ENCODE measurements at regions not wholly inside any gene's neighbourhood (a gene's known extent, or its start where the extent isn't known, plus 50 kb on each side); places are given as distances from the start of the nearest gene placed in this dataset.
A peak's percentile ranks its signal among the peaks of the same experiment; 100 is the strongest.
"Not testable (repeated sequence)": the region's sequence is repeated elsewhere in the genome, so short reads cannot be mapped to it uniquely, and the experiment has no call there.

GRCh38 chr2:126228531-126228930 lies 427.4 kb upstream of the GYPC start:
- Mint-ChIP-seq H3K27ac (no peak overlapping the region), H3K4me1 (no peaks in the 10 kb centered on the region), H3K36me3 (ENCODE audit: low read depth) (no peaks in the 10 kb centered on the region), H3K27me3 (no peaks in the 10 kb centered on the region), H3K4me3 (no peak overlapping the region), H3K9me3 (peaks cover 2% of the 10 kb centered on the region)
- ChIA-PET POLR2A (no interaction called here), CTCF (no interaction called here)
- no peak for DNase-seq

- Mint-ChIP-seq H3K27ac (no peak overlapping the region), H3K36me3 (ENCODE audit: low read depth) (no peaks in the 10 kb centered on the region), H3K4me3 (no peak overlapping the region), H3K9me3 (no peaks in the 10 kb centered on the region), H3K4me1 (no peaks in the 10 kb centered on the region), H3K27me3 (no peaks in the 10 kb centered on the region)
- ChIA-PET CTCF (no interaction called here), POLR2A (no interaction called here)
- no peak for DNase-seq
Measured at GRCh38 chr2:126238251-126238650, 417.7 kb upstream of the GYPC start.

- no peaks in the 10 kb centered on the region for H3K36me3 Mint-ChIP-seq (ENCODE audit: low read depth)
- no peaks in the 10 kb centered on the region for H3K27me3 Mint-ChIP-seq
- CTCF ChIA-PET = interaction anchor here (0.7 kb wide), 1 partner anchor 49 kb away, joined by 4 read pairs; no protein-coding TSS in a partner anchor
- no peaks in the 10 kb centered on the region for H3K4me1 Mint-ChIP-seq
- H3K27ac Mint-ChIP-seq = no peak overlapping the region
- POLR2A ChIA-PET = no interaction called here
- DNase-seq = no peak
- H3K4me3 Mint-ChIP-seq = no peak overlapping the region
- no peaks in the 10 kb centered on the region for H3K9me3 Mint-ChIP-seq
Measured at GRCh38 chr2:126239320-126239955, 416.5 kb upstream of the GYPC start.

- H3K4me3 Mint-ChIP-seq = no peak overlapping the region
- no peaks in the 10 kb centered on the region for H3K36me3 Mint-ChIP-seq (ENCODE audit: low read depth)
- no peak overlapping the region for H3K27ac Mint-ChIP-seq
- H3K9me3 Mint-ChIP-seq = no peaks in the 10 kb centered on the region
- CTCF ChIA-PET = no interaction called here
- peaks cover 2% of the 10 kb centered on the region for H3K27me3 Mint-ChIP-seq
- POLR2A ChIA-PET = no interaction called here
- DNase-seq = no peak
- no peaks in the 10 kb centered on the region for H3K4me1 Mint-ChIP-seq
Measured at GRCh38 chr2:126241001-126241400, 415.0 kb upstream of the GYPC start.

- ChIA-PET POLR2A (no interaction called here), CTCF (no interaction called here)
- DNase-seq = no peak
- H3K9me3 Mint-ChIP-seq = no peaks in the 10 kb centered on the region
- peaks cover 2% of the 10 kb centered on the region for H3K27me3 Mint-ChIP-seq
- H3K36me3 Mint-ChIP-seq (ENCODE audit: low read depth) = no peaks in the 10 kb centered on the region
- no peak overlapping the region for H3K27ac Mint-ChIP-seq
- H3K4me1 Mint-ChIP-seq = no peaks in the 10 kb centered on the region
- H3K4me3 Mint-ChIP-seq = no peak overlapping the region
Measured at GRCh38 chr2:126241411-126241810, 414.5 kb upstream of the GYPC start.

- Mint-ChIP-seq H3K27me3 (peaks cover 2% of the 10 kb centered on the region), H3K27ac (no peak overlapping the region), H3K4me1 (no peaks in the 10 kb centered on the region), H3K36me3 (ENCODE audit: low read depth) (no peaks in the 10 kb centered on the region), H3K4me3 (no peak overlapping the region), H3K9me3 (no peaks in the 10 kb centered on the region)
- ChIA-PET POLR2A (no interaction called here), CTCF (no interaction called here)
- DNase-seq = peak; percentile 45
Measured at GRCh38 chr2:126244937-126245336, 411.0 kb upstream of the GYPC start.

GRCh38 chr2:126253669-126254068 lies 402.3 kb upstream of the GYPC start:
- ChIA-PET POLR2A (no interaction called here), CTCF (no interaction called here)

GRCh38 chr2:126264625-126265024 lies 391.3 kb upstream of the GYPC start:
- ChIA-PET POLR2A (no interaction called here), CTCF (no interaction called here)
- H3K27ac Mint-ChIP-seq = no peak overlapping the region
- no peaks in the 10 kb centered on the region for H3K36me3 Mint-ChIP-seq (ENCODE audit: low read depth)
- DNase-seq = no peak
- no peak overlapping the region for H3K4me3 Mint-ChIP-seq
- H3K9me3 Mint-ChIP-seq = no peaks in the 10 kb centered on the region
- no peaks in the 10 kb centered on the region for H3K4me1 Mint-ChIP-seq
- H3K27me3 Mint-ChIP-seq = no peaks in the 10 kb centered on the region

More at GRCh38 chr2:126253669-126254068, 402.3 kb upstream of the GYPC start:
- no peaks in the 10 kb centered on the region for H3K36me3 Mint-ChIP-seq (ENCODE audit: low read depth)
- DNase-seq = no peak
- peaks cover 2% of the 10 kb centered on the region for H3K27me3 Mint-ChIP-seq
- H3K27ac Mint-ChIP-seq = no peak overlapping the region
- H3K4me3 Mint-ChIP-seq = no peak overlapping the region
- H3K4me1 Mint-ChIP-seq = no peaks in the 10 kb centered on the region
- H3K9me3 Mint-ChIP-seq = no peaks in the 10 kb centered on the region

- no peak overlapping the region for H3K4me3 Mint-ChIP-seq
- H3K9me3 Mint-ChIP-seq = no peaks in the 10 kb centered on the region
- H3K4me1 Mint-ChIP-seq = no peaks in the 10 kb centered on the region
- H3K36me3 Mint-ChIP-seq (ENCODE audit: low read depth) = no peaks in the 10 kb centered on the region
- no peaks in the 10 kb centered on the region for H3K27me3 Mint-ChIP-seq
- CTCF ChIA-PET = no interaction called here
- POLR2A ChIA-PET = no interaction called here
- no peak overlapping the region for H3K27ac Mint-ChIP-seq
- DNase-seq = no peak
Measured at GRCh38 chr2:126269911-126270310, 386.0 kb upstream of the GYPC start.

- no peak overlapping the region for H3K27ac Mint-ChIP-seq
- H3K4me1 Mint-ChIP-seq = no peaks in the 10 kb centered on the region
- no peaks in the 10 kb centered on the region for H3K9me3 Mint-ChIP-seq
- ChIA-PET POLR2A (no interaction called here), CTCF (no interaction called here)
- H3K27me3 Mint-ChIP-seq = no peaks in the 10 kb centered on the region
- DNase-seq = no peak
- H3K4me3 Mint-ChIP-seq = no peak overlapping the region
- H3K36me3 Mint-ChIP-seq (ENCODE audit: low read depth) = no peaks in the 10 kb centered on the region
Measured at GRCh38 chr2:126270587-126270986, 385.4 kb upstream of the GYPC start.

GRCh38 chr2:126272401-126272800 lies 383.6 kb upstream of the GYPC start:
- ChIA-PET CTCF (no interaction called here), POLR2A (no interaction called here)
- DNase-seq = no peak
- Mint-ChIP-seq H3K27me3 (no peaks in the 10 kb centered on the region), H3K4me1 (no peaks in the 10 kb centered on the region), H3K4me3 (no peak overlapping the region), H3K27ac (no peak overlapping the region), H3K36me3 (ENCODE audit: low read depth) (no peaks in the 10 kb centered on the region), H3K9me3 (no peaks in the 10 kb centered on the region)

- H3K36me3 Mint-ChIP-seq (ENCODE audit: low read depth) = no peaks in the 10 kb centered on the region
- ChIA-PET CTCF (interaction anchor here (0.6 kb wide), 1 partner anchor 503 kb away, joined by 5 read pairs; no protein-coding TSS in a partner anchor), POLR2A (no interaction called here)
- H3K4me3 Mint-ChIP-seq = no peak overlapping the region
- H3K27ac Mint-ChIP-seq = no peak overlapping the region
- no peak for DNase-seq
- H3K27me3 Mint-ChIP-seq = no peaks in the 10 kb centered on the region
- H3K9me3 Mint-ChIP-seq = no peaks in the 10 kb centered on the region
- no peaks in the 10 kb centered on the region for H3K4me1 Mint-ChIP-seq
Measured at GRCh38 chr2:126275098-126275497, 380.9 kb upstream of the GYPC start.

- H3K9me3 Mint-ChIP-seq; H3K36me3 Mint-ChIP-seq (ENCODE audit: low read depth); DNase-seq; H3K4me1 Mint-ChIP-seq; POLR2A ChIA-PET; H3K4me3 Mint-ChIP-seq; CTCF ChIA-PET; H3K27me3 Mint-ChIP-seq; H3K27ac Mint-ChIP-seq: not testable (repeated sequence)
Measured at GRCh38 chr2:126276268-126276667, 379.7 kb upstream of the GYPC start.

- no peak overlapping the region for H3K4me3 Mint-ChIP-seq
- no peaks in the 10 kb centered on the region for H3K9me3 Mint-ChIP-seq
- H3K4me1 Mint-ChIP-seq = no peaks in the 10 kb centered on the region
- H3K27me3 Mint-ChIP-seq = no peaks in the 10 kb centered on the region
- H3K27ac Mint-ChIP-seq = no peak overlapping the region
- POLR2A ChIA-PET = no interaction called here
- DNase-seq = no peak
- no peaks in the 10 kb centered on the region for H3K36me3 Mint-ChIP-seq (ENCODE audit: low read depth)
- CTCF ChIA-PET = no interaction called here
Measured at GRCh38 chr2:126288362-126288761, 367.6 kb upstream of the GYPC start.
